AG04450 (cell line): ENCODE measurements at regions not wholly inside any gene's neighbourhood (a gene's known extent, or its start where the extent isn't known, plus 50 kb on each side); places are given as distances from the start of the nearest gene placed in this dataset.

ENCODE experiments used
- CTCF ChIA-PET: fragments of 300-600, 350-600 bp; formaldehyde crosslinking; extraction: SDS; loops from one replicate; lab custom pipeline; 2022; ENCODE audit warnings: antibody characterized with exemption, inconsistent platforms; lab: Charles Lee
- POLR2A ChIA-PET: fragments of 350-600 bp; formaldehyde crosslinking; extraction: SDS; loops from one replicate; lab custom pipeline; 2021; ENCODE audit warnings: antibody characterized with exemption, inconsistent platforms; lab: Yijun Ruan, JAX
- DNase-seq: peaks from one replicate; pipeline ENCODE4 v3.0.0-alpha.2; 2011; ENCODE audit warnings: low read depth, low spot score
- H3K27ac ChIP-seq: one replicate; pipeline ENCODE4 v1.5.1; 2012; ENCODE audit warnings: low read depth, low read length, control low read depth
- H3K27me3 ChIP-seq: one replicate; pipeline ENCODE4 v1.6.0; 2012; ENCODE audit warnings: low read length; ENCODE audit not compliant: control insufficient read depth, insufficient read depth
- H3K4me3 ChIP-seq: 2 replicates; pipeline ENCODE4 v1.5.1; 2011; ENCODE audit warnings: mild to moderate bottlenecking, low read depth, low read length, control low read depth
- H3K9me3 ChIP-seq: 2 replicates; pipeline ENCODE4 v1.5.1; 2012; ENCODE audit warnings: low read length; ENCODE audit not compliant: control insufficient read depth, insufficient read depth
- CTCF ChIP-seq: IDR thresholded peaks from 2 replicates; pipeline ENCODE4 v1.5.1; 2011; ENCODE audit warnings: low read depth, low read length, control low read depth, inconsistent platforms

GRCh38 chr5:17732351-17732923 lies 98.2 kb downstream of the TAF11L14 start:
- Histone ChIP-seq H3K9me3 (no peaks in the 10 kb centered on the region; the same call in 1 of the 2 replicates), H3K4me3 (no peak overlapping the region), H3K27ac (no peak overlapping the region), H3K27me3 (no peaks in the 10 kb centered on the region)
- ChIA-PET POLR2A (no interaction called here), CTCF (interaction anchor here (0.6 kb wide), 1 partner anchor 275 kb away, joined by 7 read pairs; no protein-coding TSS in a partner anchor)
- TF ChIP-seq CTCF, result no peak
- DNase-seq, result no peak

GRCh38 chr5:17734011-17734410 lies 99.8 kb downstream of the TAF11L14 start:
- H3K27me3 ChIP-seq, result no peaks in the 10 kb centered on the region
- no peak for DNase-seq
- no peak overlapping the region for H3K27ac ChIP-seq
- CTCF ChIA-PET, result no interaction called here
- no peak overlapping the region for H3K4me3 ChIP-seq
- no peaks in the 10 kb centered on the region; the same call in 1 of the 2 replicates for H3K9me3 ChIP-seq
- TF ChIP-seq CTCF, result no peak
- POLR2A ChIA-PET, result no interaction called here

- DNase-seq, result no peak
- Histone ChIP-seq H3K9me3 (no peaks in the 10 kb centered on the region; the same call in 1 of the 2 replicates), H3K4me3 (no peak overlapping the region), H3K27ac (no peak overlapping the region), H3K27me3 (no peaks in the 10 kb centered on the region)
- ChIA-PET POLR2A (no interaction called here), CTCF (no interaction called here)
- no peak for TF ChIP-seq CTCF
Observed at GRCh38 chr5:17735761-17736160, 101.5 kb downstream of the TAF11L14 start.

GRCh38 chr5:17737092-17737491 lies 102.8 kb downstream of the TAF11L14 start:
- ChIA-PET POLR2A (no interaction called here), CTCF (interaction anchor here (0.6 kb wide), 1 partner anchor 375 kb away, joined by 4 read pairs; no protein-coding TSS in a partner anchor)
- Histone ChIP-seq H3K9me3 (no peaks in the 10 kb centered on the region; the same call in 1 of the 2 replicates), H3K27me3 (no peaks in the 10 kb centered on the region), H3K4me3 (no peak overlapping the region), H3K27ac (no peak overlapping the region)
- DNase-seq, result no peak
- TF ChIP-seq CTCF, result no peak

GRCh38 chr5:17738446-17738845 lies 104.2 kb downstream of the TAF11L14 start:
- no peaks in the 10 kb centered on the region; the same call in 1 of the 2 replicates for H3K9me3 ChIP-seq
- H3K27ac ChIP-seq, result no peak overlapping the region
- H3K4me3 ChIP-seq, result no peak overlapping the region
- TF ChIP-seq CTCF, result no peak
- POLR2A ChIA-PET, result no interaction called here
- CTCF ChIA-PET, result no interaction called here
- no peak for DNase-seq
- no peaks in the 10 kb centered on the region for H3K27me3 ChIP-seq
